ENCODE measurements at regions not wholly inside any gene's neighbourhood (a gene's known extent, or its start where the extent isn't known, plus 50 kb on each side); places are given as distances from the start of the nearest gene placed in this dataset.

DNA sequence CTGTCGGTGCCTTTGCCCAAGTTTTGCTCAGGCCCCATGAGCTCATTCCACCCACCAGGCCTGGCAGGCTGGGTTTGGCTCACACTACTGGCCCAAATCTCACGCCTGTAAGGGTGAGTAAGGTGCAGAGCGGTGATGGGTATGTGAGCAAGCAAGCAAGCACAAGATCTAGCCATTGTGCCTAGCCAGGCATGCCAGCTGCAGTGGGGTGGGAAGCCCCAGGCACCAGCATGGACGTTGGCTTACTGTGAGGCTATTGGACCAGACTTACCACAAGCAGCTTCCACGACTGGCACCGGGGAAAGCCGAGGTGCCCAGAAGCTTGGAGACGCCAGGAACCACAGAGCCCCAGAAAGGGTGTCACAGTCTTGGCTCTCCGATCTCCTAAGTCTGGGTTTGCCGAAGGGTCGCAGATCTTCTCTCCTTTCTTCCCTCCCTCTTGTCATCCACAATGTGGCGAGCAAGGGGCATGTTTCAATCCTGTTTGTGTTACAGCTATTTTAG, 2659.4 kb upstream of the PCDH20 start:
- Histone ChIP-seq H3K36me3 (no peaks in the 10 kb centered on the region), H3K9me3 (no peaks in the 10 kb centered on the region), H3K27me3 (no peaks in the 10 kb centered on the region), H3K4me1 (no peaks in the 10 kb centered on the region), H3K4me3 (ENCODE audit: low read depth, low read length) (no peak overlapping the region)
- TF ChIP-seq, protein P1, sequence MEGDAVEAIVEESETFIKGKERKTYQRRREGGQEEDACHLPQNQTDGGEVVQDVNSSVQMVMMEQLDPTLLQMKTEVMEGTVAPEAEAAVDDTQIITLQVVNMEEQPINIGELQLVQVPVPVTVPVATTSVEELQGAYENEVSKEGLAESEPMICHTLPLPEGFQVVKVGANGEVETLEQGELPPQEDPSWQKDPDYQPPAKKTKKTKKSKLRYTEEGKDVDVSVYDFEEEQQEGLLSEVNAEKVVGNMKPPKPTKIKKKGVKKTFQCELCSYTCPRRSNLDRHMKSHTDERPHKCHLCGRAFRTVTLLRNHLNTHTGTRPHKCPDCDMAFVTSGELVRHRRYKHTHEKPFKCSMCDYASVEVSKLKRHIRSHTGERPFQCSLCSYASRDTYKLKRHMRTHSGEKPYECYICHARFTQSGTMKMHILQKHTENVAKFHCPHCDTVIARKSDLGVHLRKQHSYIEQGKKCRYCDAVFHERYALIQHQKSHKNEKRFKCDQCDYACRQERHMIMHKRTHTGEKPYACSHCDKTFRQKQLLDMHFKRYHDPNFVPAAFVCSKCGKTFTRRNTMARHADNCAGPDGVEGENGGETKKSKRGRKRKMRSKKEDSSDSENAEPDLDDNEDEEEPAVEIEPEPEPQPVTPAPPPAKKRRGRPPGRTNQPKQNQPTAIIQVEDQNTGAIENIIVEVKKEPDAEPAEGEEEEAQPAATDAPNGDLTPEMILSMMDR (IDR thresholded peaks at IDR 0.05; ENCODE audit: low read depth, low read length) = no peak
- DNase-seq = no peak

DNA sequence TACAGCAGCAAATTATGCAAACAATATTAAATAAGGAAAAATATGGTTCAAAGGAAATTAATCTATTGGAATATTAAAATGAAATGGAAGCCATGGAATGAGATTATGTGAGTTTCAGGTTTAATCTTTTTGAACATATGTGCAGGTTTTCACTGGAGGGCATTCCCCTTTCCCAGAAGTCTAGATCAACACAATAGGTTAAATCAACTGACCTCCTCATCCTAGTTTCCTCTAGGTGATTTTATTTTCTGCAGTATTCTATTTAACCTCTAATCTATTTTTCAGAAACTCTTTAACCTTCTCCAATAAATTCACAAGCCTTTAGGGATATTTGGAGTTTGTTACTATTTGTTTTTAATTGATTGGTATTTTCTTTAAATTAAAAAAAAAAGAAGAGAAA, 2657.6 kb upstream of the PCDH20 start:
- Histone ChIP-seq H3K9me3 (no peaks in the 10 kb centered on the region), H3K36me3 (no peaks in the 10 kb centered on the region), H3K4me1 (no peaks in the 10 kb centered on the region), H3K27me3 (no peaks in the 10 kb centered on the region), H3K4me3 (ENCODE audit: low read depth, low read length) (no peak overlapping the region)
- TF ChIP-seq, protein P1 (IDR thresholded peaks at IDR 0.05; ENCODE audit: low read depth, low read length) = no peak
- DNase-seq = no peak

DNA sequence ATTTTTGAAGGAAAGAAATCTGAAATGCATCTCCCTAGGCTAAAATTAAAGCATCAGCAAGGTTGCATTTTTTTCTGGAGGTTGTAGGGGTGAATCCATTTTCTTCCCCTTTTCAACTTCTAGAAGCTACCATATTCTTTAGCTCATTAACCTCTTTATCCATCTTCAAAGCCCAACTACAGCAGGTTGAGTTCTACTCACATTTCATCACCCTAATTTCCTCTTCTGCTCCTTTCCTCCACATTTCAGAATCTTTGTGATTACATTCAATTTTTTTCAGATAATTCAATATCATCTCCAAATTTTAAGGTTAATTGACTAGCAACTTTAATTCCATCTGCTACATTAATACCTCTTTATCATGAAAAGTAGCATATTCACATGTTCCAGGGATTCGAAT, 2655.7 kb upstream of the PCDH20 start:
- H3K4me3 ChIP-seq (ENCODE audit: low read depth, low read length) = no peak overlapping the region
- no peaks in the 10 kb centered on the region for H3K36me3 ChIP-seq
- DNase-seq = no peak
- no peaks in the 10 kb centered on the region for H3K4me1 ChIP-seq
- TF ChIP-seq, protein P1 (IDR thresholded peaks at IDR 0.05; ENCODE audit: low read depth, low read length) = no peak
- no peaks in the 10 kb centered on the region for H3K9me3 ChIP-seq
- H3K27me3 ChIP-seq = no peaks in the 10 kb centered on the region

DNA sequence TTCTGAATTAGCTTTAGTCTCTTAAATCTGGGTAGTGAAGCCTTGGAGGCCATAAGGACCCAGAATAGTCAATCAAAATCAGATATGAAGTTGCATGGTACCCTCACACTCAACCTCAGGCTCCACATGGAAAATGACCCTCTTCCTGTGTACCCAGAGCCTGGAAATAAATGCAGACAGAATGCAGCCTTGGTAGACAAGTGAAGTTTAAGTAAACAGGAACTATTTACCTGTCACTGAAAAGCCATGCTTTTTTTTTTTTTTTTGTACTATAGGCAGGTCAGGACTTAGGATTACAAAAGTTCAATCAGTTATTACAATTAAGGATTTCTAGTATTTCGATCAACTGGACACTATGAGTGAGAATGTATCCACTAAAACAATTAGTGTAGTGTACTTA, 2654.2 kb upstream of the PCDH20 start:
- DNase-seq = no peak
- no peak overlapping the region for H3K4me3 ChIP-seq (ENCODE audit: low read depth, low read length)

DNA sequence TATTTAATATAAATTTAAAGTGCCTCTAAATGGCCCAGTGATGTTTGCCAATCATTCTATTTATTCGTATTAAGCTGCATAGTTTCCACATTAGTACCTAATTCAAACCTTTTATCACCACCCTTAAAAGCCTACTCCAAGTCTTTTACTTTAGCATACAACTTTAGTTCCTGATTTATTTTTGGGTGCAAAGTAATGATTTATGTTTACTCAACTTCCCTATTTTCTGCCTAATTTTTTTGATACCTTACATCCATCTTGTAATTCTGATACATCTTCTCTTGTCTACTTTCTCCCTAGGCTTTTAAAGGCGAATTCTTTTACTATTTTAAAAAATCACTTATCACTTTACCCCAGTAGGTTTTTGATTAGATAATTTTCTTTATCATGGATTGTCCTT, 2651.1 kb upstream of the PCDH20 start:
- TF ChIP-seq, protein P1 (IDR thresholded peaks at IDR 0.05; ENCODE audit: low read depth, low read length) = no peak
- Histone ChIP-seq H3K4me1 (no peaks in the 10 kb centered on the region), H3K4me3 (ENCODE audit: low read depth, low read length) (no peak overlapping the region), H3K36me3 (no peaks in the 10 kb centered on the region), H3K27me3 (no peaks in the 10 kb centered on the region), H3K9me3 (no peaks in the 10 kb centered on the region)
- DNase-seq = no peak

More for the DNA sequence above, 2654.2 kb upstream of the PCDH20 start:
- TF ChIP-seq, protein P1 (IDR thresholded peaks at IDR 0.05; ENCODE audit: low read depth, low read length) = no peak
- H3K9me3 ChIP-seq = no peaks in the 10 kb centered on the region
- no peaks in the 10 kb centered on the region for H3K4me1 ChIP-seq
- H3K36me3 ChIP-seq = no peaks in the 10 kb centered on the region
- H3K27me3 ChIP-seq = no peaks in the 10 kb centered on the region

DNA sequence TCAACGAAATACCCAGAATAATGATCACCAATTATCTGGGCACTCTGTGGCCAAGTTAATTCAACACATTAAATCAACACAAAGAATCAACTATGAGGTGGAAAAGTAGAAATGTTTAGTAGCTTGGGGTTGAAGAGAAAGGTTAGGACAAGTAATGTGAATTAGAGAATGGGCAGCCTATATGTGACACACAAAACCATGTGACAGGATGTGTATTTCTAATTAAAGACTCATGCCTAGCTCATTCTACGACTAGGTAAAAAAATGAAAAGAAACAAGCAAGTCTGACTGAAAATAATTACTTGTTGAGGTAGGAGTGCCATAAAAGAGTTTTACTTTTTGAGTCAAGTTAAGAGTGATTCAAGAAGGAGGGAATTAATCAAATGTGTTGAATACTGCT, 2646.0 kb upstream of the PCDH20 start:
- Histone ChIP-seq H3K4me3 (ENCODE audit: low read depth, low read length) (no peak overlapping the region), H3K4me1 (no peaks in the 10 kb centered on the region), H3K36me3 (no peaks in the 10 kb centered on the region), H3K27me3 (no peaks in the 10 kb centered on the region), H3K9me3 (no peaks in the 10 kb centered on the region)
- DNase-seq = no peak
- TF ChIP-seq, protein P1 (IDR thresholded peaks at IDR 0.05; ENCODE audit: low read depth, low read length) = no peak

Data from BE2C (cell line).